Activated CD8-positive, alpha-beta memory T cell treated with anti-CD3 and anti-CD28 coated beads for 1 hour (primary cell): ENCODE measurements at regions not wholly inside any gene's neighbourhood (a gene's known extent, or its start where the extent isn't known, plus 50 kb on each side); places are given as distances from the start of the nearest gene placed in this dataset.

Source experiments
- DNase-seq, 2 donors: peaks; one replicate each; pipeline ENCODE4 v3.0.0-alpha.2; 2020; ENCODE audit warnings: low read depth in 1 of 2; ENCODE audit errors: extremely low read depth in 1 of 2

GRCh38 chr1:87804128-87804527, 475.4 kb downstream of the LMO4 start:
- DNase-seq: no peak

- no peak for DNase-seq
Measured at GRCh38 chr1:87805666-87806378, 477.1 kb downstream of the LMO4 start.

- DNase-seq: no peak
Measured at GRCh38 chr1:87806379-87807094, 477.9 kb downstream of the LMO4 start.

GRCh38 chr1:87810166-87810565, 481.5 kb downstream of the LMO4 start:
- no peak for DNase-seq

GRCh38 chr1:87812871-87813577, 484.3 kb downstream of the LMO4 start:
- no peak for DNase-seq

GRCh38 chr1:87814573-87814972, 485.9 kb downstream of the LMO4 start:
- DNase-seq: no peak

GRCh38 chr1:87816646-87817045, 488.0 kb downstream of the LMO4 start:
- no peak for DNase-seq

- no peak for DNase-seq
Measured at GRCh38 chr1:87820668-87821334, 492.1 kb downstream of the LMO4 start.

- DNase-seq: no peak
Measured at GRCh38 chr1:87821335-87821697, 492.6 kb downstream of the LMO4 start.

- DNase-seq: no peak
Measured at GRCh38 chr1:87826681-87827251, 498.1 kb downstream of the LMO4 start.

- no peak for DNase-seq
Measured at GRCh38 chr1:87829360-87829759, 500.7 kb downstream of the LMO4 start.

GRCh38 chr1:87830432-87830978, 501.8 kb downstream of the LMO4 start:
- DNase-seq: no peak

- no peak for DNase-seq
Measured at GRCh38 chr1:87833166-87833565, 504.5 kb downstream of the LMO4 start.

GRCh38 chr1:87834151-87834550, 505.5 kb downstream of the LMO4 start:
- DNase-seq: no peak

GRCh38 chr1:87834941-87835340, 506.3 kb downstream of the LMO4 start:
- DNase-seq: no peak

GRCh38 chr1:87840767-87841166, 512.1 kb downstream of the LMO4 start:
- DNase-seq: no peak

- DNase-seq: no peak
Measured at GRCh38 chr1:87841332-87841731, 512.7 kb downstream of the LMO4 start.

GRCh38 chr1:87842156-87842555, 513.5 kb downstream of the LMO4 start:
- no peak for DNase-seq

GRCh38 chr1:87844251-87844650, 515.6 kb downstream of the LMO4 start:
- no peak for DNase-seq

GRCh38 chr1:87851490-87851889, 522.8 kb downstream of the LMO4 start:
- DNase-seq: no peak
